NB4 (cell line): ENCODE measurements at regions not wholly inside any gene's neighbourhood (a gene's known extent, or its start where the extent isn't known, plus 50 kb on each side); places are given as distances from the start of the nearest gene placed in this dataset.

Source experiments
- CTCF ChIP-seq: IDR thresholded peaks from one replicate; pipeline ENCODE4 v1.5.1; 2012; ENCODE audit warnings: low read depth, low read length
- MYC ChIP-seq: IDR thresholded peaks from 2 replicates; pipeline ENCODE4 v1.6.1; 2011; ENCODE audit warnings: low read depth, low read length
- POLR2A ChIP-seq: IDR thresholded peaks from 2 replicates; pipeline ENCODE4 v1.6.1; 2011; ENCODE audit warnings: mild to moderate bottlenecking; ENCODE audit not compliant: insufficient read length; ENCODE audit errors: extremely low read depth
- TF ChIP-seq, protein P1 (sequence below): IDR thresholded peaks from 2 replicates; pipeline ENCODE4 v1.6.1; 2011; ENCODE audit warnings: low read depth, low read length

DNA sequence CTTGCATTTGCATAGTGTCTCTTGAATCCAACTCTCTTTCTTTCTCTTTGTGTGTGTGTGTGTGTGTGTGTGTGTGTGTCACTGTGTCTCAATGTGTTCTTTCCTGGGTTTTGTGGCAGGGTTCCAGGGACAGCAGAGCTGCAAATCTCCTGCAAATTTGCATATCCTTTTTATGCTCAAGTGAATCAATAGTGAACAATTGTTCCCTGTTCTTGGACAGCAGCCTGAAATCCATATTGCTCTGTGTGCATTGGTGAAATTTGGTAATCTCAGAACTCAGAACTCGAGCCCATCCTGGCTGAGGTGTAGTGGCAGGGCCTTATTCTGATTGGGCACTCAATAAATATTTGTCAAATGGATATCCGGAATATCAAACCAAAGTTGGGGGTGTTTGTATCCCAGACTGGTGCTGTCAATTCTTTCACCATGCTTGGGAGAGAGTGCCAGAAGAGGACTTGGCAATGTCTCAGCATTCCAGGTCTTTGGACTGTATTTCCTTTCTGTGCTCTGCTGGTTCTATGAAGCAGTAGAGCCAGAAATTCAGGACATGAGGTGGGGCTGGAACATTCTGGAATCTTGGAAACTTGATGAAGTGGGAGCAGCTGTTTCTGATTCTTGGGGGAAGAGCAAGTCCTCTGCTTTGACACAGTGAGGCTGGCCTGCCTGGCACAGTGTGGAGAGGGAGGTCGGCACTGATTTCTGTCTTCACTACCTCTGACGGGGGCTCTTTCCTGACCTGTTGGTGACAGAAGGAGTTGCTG, 380.6 kb upstream of the C2CD4B start:
- TF ChIP-seq CTCF (no peak), POLR2A (no peak), MYC (no peak)
- TF ChIP-seq, protein P1, sequence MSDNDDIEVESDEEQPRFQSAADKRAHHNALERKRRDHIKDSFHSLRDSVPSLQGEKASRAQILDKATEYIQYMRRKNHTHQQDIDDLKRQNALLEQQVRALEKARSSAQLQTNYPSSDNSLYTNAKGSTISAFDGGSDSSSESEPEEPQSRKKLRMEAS: no peak
